ENCODE measurements at regions not wholly inside any gene's neighbourhood (a gene's known extent, or its start where the extent isn't known, plus 50 kb on each side); places are given as distances from the start of the nearest gene placed in this dataset.

DNA sequence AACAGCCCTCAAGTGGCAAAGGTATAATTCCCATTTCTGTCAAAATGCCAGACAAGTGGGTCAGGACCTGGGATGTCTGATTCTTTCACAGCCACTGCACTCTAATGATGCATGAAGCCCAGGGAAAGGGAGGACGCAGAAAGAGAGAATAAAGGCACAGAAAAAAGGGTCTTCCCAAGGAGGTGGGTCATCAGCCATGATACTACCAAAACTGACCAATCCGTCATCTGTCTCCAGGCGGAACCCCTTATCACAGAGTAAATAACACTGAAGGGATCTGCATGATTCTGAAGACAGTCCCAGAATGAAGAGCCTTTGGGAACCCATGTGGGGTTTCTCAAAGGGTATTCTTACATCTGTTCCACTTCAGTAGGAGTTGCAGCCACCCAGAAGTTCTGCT lies 73.8 kb upstream of the OPCML start:
- no peak overlapping the region for H3K4me3 ChIP-seq (ENCODE audit: low read length)
- no peak overlapping the region for H3K9ac ChIP-seq (ENCODE audit: low read length)
- no peaks in the 10 kb centered on the region for H3K36me3 ChIP-seq (ENCODE audit: insufficient read depth, low read length)
- no peak overlapping the region for H3K4me2 ChIP-seq (ENCODE audit: low read depth, low read length, poor library complexity, severe bottlenecking)
- H4K20me1 ChIP-seq (ENCODE audit: insufficient read depth, low read depth, low read length): no peaks in the 10 kb centered on the region
- H3K9me2 ChIP-seq (replicated peaks; ENCODE audit: insufficient read depth, low read length): no peaks in the 10 kb centered on the region
- DNase-seq: no peak
- no peaks in the 10 kb centered on the region for H3K4me1 ChIP-seq (ENCODE audit: low read length)
- H2AFZ ChIP-seq (ENCODE audit: low read length): no peak overlapping the region
- H3K79me2 ChIP-seq (ENCODE audit: low read length): no peaks in the 10 kb centered on the region
- no peaks in the 10 kb centered on the region for H3K9me3 ChIP-seq (ENCODE audit: low read length)
- no peaks in the 10 kb centered on the region for H3K27me3 ChIP-seq (ENCODE audit: low read length)
- H3K27ac ChIP-seq (ENCODE audit: low read length): no peak overlapping the region

DNA sequence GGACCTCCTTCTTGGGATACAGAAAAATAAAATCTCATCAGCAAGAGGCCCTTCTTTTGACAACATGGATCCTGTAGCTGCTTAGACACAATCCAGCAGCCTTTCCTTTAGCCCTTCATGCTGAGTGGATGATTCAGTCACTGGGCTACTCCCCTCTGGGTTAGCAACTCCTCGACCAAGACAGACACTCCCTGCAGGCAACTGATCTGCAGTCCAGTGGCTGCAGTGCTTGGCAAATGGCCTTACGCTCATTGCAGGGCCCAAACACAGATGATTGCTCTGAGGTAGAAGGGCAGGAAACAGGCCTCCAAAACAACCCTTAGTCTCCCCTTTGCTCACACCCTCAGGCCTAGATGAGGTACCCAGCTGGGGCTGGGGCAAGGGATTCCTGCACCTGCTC lies 73.2 kb upstream of the OPCML start:
- Histone ChIP-seq H3K9ac (ENCODE audit: low read length) (no peak overlapping the region), H3K27me3 (ENCODE audit: low read length) (no peaks in the 10 kb centered on the region), H3K4me3 (ENCODE audit: low read length) (no peak overlapping the region), H3K4me1 (ENCODE audit: low read length) (no peaks in the 10 kb centered on the region), H3K4me2 (ENCODE audit: low read depth, low read length, poor library complexity, severe bottlenecking) (no peak overlapping the region), H2AFZ (ENCODE audit: low read length) (no peak overlapping the region), H3K27ac (ENCODE audit: low read length) (no peak overlapping the region), H3K9me2 (replicated peaks; ENCODE audit: insufficient read depth, low read length) (no peaks in the 10 kb centered on the region), H4K20me1 (ENCODE audit: insufficient read depth, low read depth, low read length) (no peaks in the 10 kb centered on the region), H3K36me3 (ENCODE audit: insufficient read depth, low read length) (no peaks in the 10 kb centered on the region), H3K9me3 (ENCODE audit: low read length) (no peaks in the 10 kb centered on the region), H3K79me2 (ENCODE audit: low read length) (no peaks in the 10 kb centered on the region)
- no peak for DNase-seq

DNA sequence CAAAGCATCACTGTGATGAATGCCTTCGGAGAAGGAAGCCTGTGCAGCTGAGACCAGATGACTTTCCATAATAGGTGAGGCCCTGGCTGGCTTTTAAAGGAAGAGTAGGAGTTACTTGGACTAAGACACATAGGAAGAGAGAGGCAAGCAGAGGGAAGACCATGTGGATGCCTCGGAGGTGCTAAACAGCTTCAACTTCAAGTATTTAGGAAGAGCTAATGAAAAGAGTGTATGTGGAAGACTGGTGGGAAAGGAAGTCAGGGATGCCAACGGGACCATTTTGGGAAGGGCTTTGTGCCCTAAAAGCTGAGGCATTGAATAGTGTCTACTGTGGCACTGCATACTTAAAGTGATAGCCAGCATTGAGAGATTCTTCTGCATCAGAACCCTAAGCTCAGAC lies 69.3 kb upstream of the OPCML start:
- no peaks in the 10 kb centered on the region for H3K79me2 ChIP-seq (ENCODE audit: low read length)

DNA sequence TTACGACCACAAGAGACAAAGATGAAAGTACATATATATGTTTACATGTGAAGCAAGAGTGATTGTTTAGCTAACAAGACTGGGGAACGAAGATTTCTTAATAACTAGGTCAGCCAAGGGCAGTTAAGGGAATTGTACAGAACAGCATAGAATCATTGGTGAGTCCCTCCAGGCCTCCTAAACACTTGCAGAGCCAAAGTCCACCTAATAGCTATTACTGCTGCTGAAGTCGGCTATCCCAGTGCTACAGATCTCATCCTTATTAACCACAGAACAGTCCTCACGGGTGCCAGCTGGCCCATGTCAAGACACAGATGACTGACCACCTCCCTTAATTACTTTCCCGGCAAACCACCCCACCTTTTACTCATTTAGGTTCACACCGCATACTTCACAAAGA lies 68.5 kb upstream of the OPCML start:
- Histone ChIP-seq H3K27me3 (ENCODE audit: low read length) (no peaks in the 10 kb centered on the region), H3K79me2 (ENCODE audit: low read length) (no peaks in the 10 kb centered on the region), H3K27ac (ENCODE audit: low read length) (no peak overlapping the region)

More for the DNA sequence above, 69.3 kb upstream of the OPCML start:
- Histone ChIP-seq H3K4me2 (ENCODE audit: low read depth, low read length, poor library complexity, severe bottlenecking) (no peak overlapping the region), H3K27ac (ENCODE audit: low read length) (no peak overlapping the region), H2AFZ (ENCODE audit: low read length) (no peak overlapping the region), H3K36me3 (ENCODE audit: insufficient read depth, low read length) (no peaks in the 10 kb centered on the region), H3K27me3 (ENCODE audit: low read length) (no peaks in the 10 kb centered on the region), H3K9me3 (ENCODE audit: low read length) (no peaks in the 10 kb centered on the region), H3K4me3 (ENCODE audit: low read length) (no peak overlapping the region), H3K9me2 (replicated peaks; ENCODE audit: insufficient read depth, low read length) (no peaks in the 10 kb centered on the region), H3K9ac (ENCODE audit: low read length) (no peak overlapping the region), H3K4me1 (ENCODE audit: low read length) (no peaks in the 10 kb centered on the region), H4K20me1 (ENCODE audit: insufficient read depth, low read depth, low read length) (no peaks in the 10 kb centered on the region)
- DNase-seq: no peak

DNA sequence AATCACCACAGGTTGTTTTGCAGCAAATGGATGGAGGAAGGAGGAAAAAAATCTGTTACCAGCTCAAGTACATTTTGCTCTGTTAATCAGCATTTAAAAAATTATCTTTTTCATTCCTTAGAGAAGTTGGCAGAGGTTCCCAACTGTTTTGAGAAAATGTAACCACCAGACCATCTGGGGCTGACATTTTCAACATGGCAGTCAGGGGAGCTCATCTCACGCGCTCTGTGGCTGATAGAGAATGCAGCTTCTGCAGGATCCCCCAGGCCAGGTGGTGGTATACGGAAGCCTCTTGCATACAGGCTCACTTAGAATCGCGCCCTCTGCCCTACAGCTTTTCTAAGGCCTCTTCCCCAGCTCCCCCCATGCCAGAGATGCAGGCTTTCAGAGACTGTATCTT lies 68.0 kb upstream of the OPCML start:
- DNase-seq: no peak
- Histone ChIP-seq H3K9me3 (ENCODE audit: low read length) (no peaks in the 10 kb centered on the region), H3K9ac (ENCODE audit: low read length) (no peak overlapping the region)

More for the DNA sequence above, 68.5 kb upstream of the OPCML start:
- H3K9me3 ChIP-seq (ENCODE audit: low read length): no peaks in the 10 kb centered on the region
- H4K20me1 ChIP-seq (ENCODE audit: insufficient read depth, low read depth, low read length): no peaks in the 10 kb centered on the region
- H3K9me2 ChIP-seq (replicated peaks; ENCODE audit: insufficient read depth, low read length): no peaks in the 10 kb centered on the region
- H3K4me3 ChIP-seq (ENCODE audit: low read length): no peak overlapping the region
- no peak overlapping the region for H3K4me2 ChIP-seq (ENCODE audit: low read depth, low read length, poor library complexity, severe bottlenecking)
- no peak overlapping the region for H3K9ac ChIP-seq (ENCODE audit: low read length)
- no peak for DNase-seq
- no peaks in the 10 kb centered on the region for H3K36me3 ChIP-seq (ENCODE audit: insufficient read depth, low read length)
- H2AFZ ChIP-seq (ENCODE audit: low read length): no peak overlapping the region
- H3K4me1 ChIP-seq (ENCODE audit: low read length): no peaks in the 10 kb centered on the region

DNA sequence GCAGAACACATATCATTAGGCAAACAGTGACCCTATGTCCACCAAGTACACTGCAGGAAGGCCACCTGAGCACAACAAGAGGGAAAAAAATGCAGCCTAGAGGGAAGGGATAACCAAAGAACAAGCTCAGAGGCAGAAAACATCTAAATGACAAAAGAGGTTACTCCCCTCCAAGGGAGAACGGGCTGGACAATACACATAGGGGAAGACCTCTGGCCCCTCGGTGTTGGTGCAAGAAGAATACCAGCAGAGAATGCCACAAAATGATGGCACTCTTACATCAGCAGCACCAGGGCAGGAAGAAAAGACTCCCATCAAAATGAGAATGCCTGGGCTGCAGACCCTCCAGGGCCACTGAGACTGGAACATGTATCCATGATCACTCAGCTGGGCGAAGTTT lies 66.6 kb upstream of the OPCML start:
- H3K4me1 ChIP-seq (ENCODE audit: low read length): no peaks in the 10 kb centered on the region
- no peak overlapping the region for H3K27ac ChIP-seq (ENCODE audit: low read length)
- no peaks in the 10 kb centered on the region for H4K20me1 ChIP-seq (ENCODE audit: insufficient read depth, low read depth, low read length)
- no peaks in the 10 kb centered on the region for H3K9me2 ChIP-seq (replicated peaks; ENCODE audit: insufficient read depth, low read length)
- no peak overlapping the region for H3K4me2 ChIP-seq (ENCODE audit: low read depth, low read length, poor library complexity, severe bottlenecking)
- no peaks in the 10 kb centered on the region for H3K79me2 ChIP-seq (ENCODE audit: low read length)
- H3K9me3 ChIP-seq (ENCODE audit: low read length): no peaks in the 10 kb centered on the region
- H3K4me3 ChIP-seq (ENCODE audit: low read length): no peak overlapping the region
- no peaks in the 10 kb centered on the region for H3K27me3 ChIP-seq (ENCODE audit: low read length)
- no peaks in the 10 kb centered on the region for H3K36me3 ChIP-seq (ENCODE audit: insufficient read depth, low read length)
- H3K9ac ChIP-seq (ENCODE audit: low read length): no peak overlapping the region
- DNase-seq: no peak
- H2AFZ ChIP-seq (ENCODE audit: low read length): no peak overlapping the region

More for the DNA sequence above, 68.0 kb upstream of the OPCML start:
- no peak overlapping the region for H2AFZ ChIP-seq (ENCODE audit: low read length)
- H3K27me3 ChIP-seq (ENCODE audit: low read length): no peaks in the 10 kb centered on the region
- H3K79me2 ChIP-seq (ENCODE audit: low read length): no peaks in the 10 kb centered on the region
- no peak overlapping the region for H3K4me3 ChIP-seq (ENCODE audit: low read length)
- H4K20me1 ChIP-seq (ENCODE audit: insufficient read depth, low read depth, low read length): no peaks in the 10 kb centered on the region
- no peaks in the 10 kb centered on the region for H3K36me3 ChIP-seq (ENCODE audit: insufficient read depth, low read length)
- H3K4me1 ChIP-seq (ENCODE audit: low read length): no peaks in the 10 kb centered on the region
- no peak overlapping the region for H3K27ac ChIP-seq (ENCODE audit: low read length)
- H3K4me2 ChIP-seq (ENCODE audit: low read depth, low read length, poor library complexity, severe bottlenecking): no peak overlapping the region
- H3K9me2 ChIP-seq (replicated peaks; ENCODE audit: insufficient read depth, low read length): no peaks in the 10 kb centered on the region

DNA sequence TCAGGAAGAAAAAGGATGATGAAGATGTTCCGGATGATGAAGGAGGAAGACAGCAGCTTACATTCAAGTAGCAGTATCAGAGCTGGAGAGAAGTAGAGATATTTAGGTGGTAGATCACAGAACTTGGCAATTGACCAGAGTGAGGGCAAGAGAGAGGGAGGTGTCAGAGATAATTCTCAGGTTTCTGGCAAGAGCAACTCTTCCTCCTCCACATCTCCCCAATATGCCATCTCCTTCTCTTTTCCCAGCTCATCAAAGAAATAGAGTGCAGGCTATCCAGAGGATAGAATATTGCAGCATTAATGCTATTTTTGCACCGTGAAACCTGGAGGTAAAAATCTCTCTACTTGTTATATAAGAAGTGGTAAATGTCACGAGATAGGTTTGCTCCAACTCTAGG lies 64.9 kb upstream of the OPCML start:
- Histone ChIP-seq H4K20me1 (ENCODE audit: insufficient read depth, low read depth, low read length) (no peaks in the 10 kb centered on the region), H3K79me2 (ENCODE audit: low read length) (no peaks in the 10 kb centered on the region), H2AFZ (ENCODE audit: low read length) (no peak overlapping the region), H3K27ac (ENCODE audit: low read length) (no peak overlapping the region), H3K27me3 (ENCODE audit: low read length) (no peaks in the 10 kb centered on the region), H3K4me3 (ENCODE audit: low read length) (no peak overlapping the region), H3K9me3 (ENCODE audit: low read length) (no peaks in the 10 kb centered on the region), H3K4me2 (ENCODE audit: low read depth, low read length, poor library complexity, severe bottlenecking) (no peak overlapping the region), H3K9ac (ENCODE audit: low read length) (no peak overlapping the region), H3K4me1 (ENCODE audit: low read length) (no peaks in the 10 kb centered on the region), H3K36me3 (ENCODE audit: insufficient read depth, low read length) (no peaks in the 10 kb centered on the region), H3K9me2 (replicated peaks; ENCODE audit: insufficient read depth, low read length) (no peaks in the 10 kb centered on the region)
- no peak for DNase-seq

DNA sequence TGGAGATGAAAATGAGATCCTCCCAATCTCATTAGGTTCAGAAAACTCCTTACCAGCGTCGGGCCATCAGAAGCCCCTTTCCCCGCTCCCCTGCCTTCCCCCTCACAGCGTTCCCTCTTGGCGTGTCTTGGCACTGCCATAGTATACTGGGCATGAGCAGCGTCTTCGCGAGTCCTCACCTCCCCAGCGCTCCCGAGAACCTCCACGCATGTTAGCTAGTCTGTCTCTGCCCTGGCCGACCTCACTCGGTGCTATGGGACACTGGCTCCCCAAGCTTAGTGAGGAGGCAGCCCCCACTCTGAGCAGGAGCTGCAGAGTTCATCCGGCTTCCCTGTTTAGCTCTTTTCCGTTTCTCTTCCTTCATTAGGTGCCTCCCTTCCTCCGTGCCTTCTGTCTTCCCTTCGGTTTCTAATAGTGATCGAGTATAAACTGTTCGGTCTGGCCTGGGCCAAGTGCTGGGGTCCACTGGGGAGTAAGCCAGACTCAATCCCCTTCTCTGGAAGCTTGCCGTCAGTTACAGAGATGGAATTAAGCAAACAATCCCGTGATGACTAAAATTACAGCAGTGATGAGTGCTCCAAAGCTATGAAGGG lies 63.8 kb upstream of the OPCML start:
- DNase-seq: no peak
- no peaks in the 10 kb centered on the region for H3K79me2 ChIP-seq (ENCODE audit: low read length)
- H3K9ac ChIP-seq (ENCODE audit: low read length): no peak overlapping the region
- H3K9me3 ChIP-seq (ENCODE audit: low read length): no peaks in the 10 kb centered on the region
- H3K4me3 ChIP-seq (ENCODE audit: low read length): no peak overlapping the region
- no peak overlapping the region for H3K4me2 ChIP-seq (ENCODE audit: low read depth, low read length, poor library complexity, severe bottlenecking)
- no peak overlapping the region for H3K27ac ChIP-seq (ENCODE audit: low read length)
- H3K27me3 ChIP-seq (ENCODE audit: low read length): no peaks in the 10 kb centered on the region
- H4K20me1 ChIP-seq (ENCODE audit: insufficient read depth, low read depth, low read length): no peaks in the 10 kb centered on the region
- no peaks in the 10 kb centered on the region for H3K36me3 ChIP-seq (ENCODE audit: insufficient read depth, low read length)
- H3K4me1 ChIP-seq (ENCODE audit: low read length): no peaks in the 10 kb centered on the region
- H2AFZ ChIP-seq (ENCODE audit: low read length): no peak overlapping the region
- no peaks in the 10 kb centered on the region for H3K9me2 ChIP-seq (replicated peaks; ENCODE audit: insufficient read depth, low read length)

DNA sequence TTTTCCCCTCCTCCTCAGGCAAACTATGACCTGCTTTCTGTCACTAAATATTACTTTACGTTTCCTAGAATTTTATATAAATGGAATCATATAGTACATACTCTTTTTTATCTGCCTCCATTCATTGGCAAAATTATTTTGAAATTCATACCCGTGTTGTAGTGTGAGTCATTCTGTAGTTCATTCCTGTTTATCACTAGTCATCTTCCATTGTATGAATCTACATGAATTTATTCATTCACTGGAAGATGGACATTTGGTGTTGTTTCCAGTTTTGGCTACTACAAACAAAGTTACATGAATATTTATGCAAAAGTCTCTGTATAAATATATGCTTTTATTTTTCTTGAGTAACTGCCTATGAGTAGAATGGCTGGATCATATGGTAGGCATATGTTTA lies 60.7 kb upstream of the OPCML start:
- Histone ChIP-seq H3K4me3 (ENCODE audit: low read length) (no peak overlapping the region), H4K20me1 (ENCODE audit: insufficient read depth, low read depth, low read length) (no peaks in the 10 kb centered on the region), H3K4me1 (ENCODE audit: low read length) (no peaks in the 10 kb centered on the region), H3K9me2 (replicated peaks; ENCODE audit: insufficient read depth, low read length) (no peaks in the 10 kb centered on the region), H3K4me2 (ENCODE audit: low read depth, low read length, poor library complexity, severe bottlenecking) (no peak overlapping the region), H2AFZ (ENCODE audit: low read length) (no peak overlapping the region), H3K79me2 (ENCODE audit: low read length) (no peaks in the 10 kb centered on the region), H3K27ac (ENCODE audit: low read length) (no peak overlapping the region), H3K27me3 (ENCODE audit: low read length) (no peaks in the 10 kb centered on the region), H3K9ac (ENCODE audit: low read length) (no peak overlapping the region), H3K36me3 (ENCODE audit: insufficient read depth, low read length) (no peaks in the 10 kb centered on the region), H3K9me3 (ENCODE audit: low read length) (no peaks in the 10 kb centered on the region)
- DNase-seq: no peak

All from Karpas-422 (cell line).